AG04450 (cell line): ENCODE measurements at regions not wholly inside any gene's neighbourhood (a gene's known extent, or its start where the extent isn't known, plus 50 kb on each side); places are given as distances from the start of the nearest gene placed in this dataset.

Experiments used
- CTCF ChIA-PET: fragments of 300-600, 350-600 bp; formaldehyde crosslinking; extraction: SDS; loops from one replicate; lab custom pipeline; 2022; ENCODE audit warnings: antibody characterized with exemption, inconsistent platforms; lab: Charles Lee
- POLR2A ChIA-PET: fragments of 350-600 bp; formaldehyde crosslinking; extraction: SDS; loops from one replicate; lab custom pipeline; 2021; ENCODE audit warnings: antibody characterized with exemption, inconsistent platforms; lab: Yijun Ruan, JAX
- DNase-seq: peaks from one replicate; pipeline ENCODE4 v3.0.0-alpha.2; 2011; ENCODE audit warnings: low read depth, low spot score
- H3K27ac ChIP-seq: one replicate; pipeline ENCODE4 v1.5.1; 2012; ENCODE audit warnings: low read depth, low read length, control low read depth
- H3K27me3 ChIP-seq: one replicate; pipeline ENCODE4 v1.6.0; 2012; ENCODE audit warnings: low read length; ENCODE audit not compliant: control insufficient read depth, insufficient read depth
- H3K4me3 ChIP-seq: 2 replicates; pipeline ENCODE4 v1.5.1; 2011; ENCODE audit warnings: mild to moderate bottlenecking, low read depth, low read length, control low read depth
- H3K9me3 ChIP-seq: 2 replicates; pipeline ENCODE4 v1.5.1; 2012; ENCODE audit warnings: low read length; ENCODE audit not compliant: control insufficient read depth, insufficient read depth
- TF ChIP-seq, protein P1 (sequence below): IDR thresholded peaks from 2 replicates; pipeline ENCODE4 v1.5.1; 2011; ENCODE audit warnings: low read depth, low read length, control low read depth, inconsistent platforms

GRCh38 chr20:21564127-21564773, 50.4 kb upstream of the NKX2-2 start:
- H3K27ac ChIP-seq, result no peak overlapping the region
- CTCF ChIA-PET, result no interaction called here
- H3K27me3 ChIP-seq, result no peaks in the 10 kb centered on the region
- no peaks in the 10 kb centered on the region for H3K9me3 ChIP-seq
- no peak overlapping the region for H3K4me3 ChIP-seq
- POLR2A ChIA-PET, result no interaction called here
- TF ChIP-seq, protein P1, sequence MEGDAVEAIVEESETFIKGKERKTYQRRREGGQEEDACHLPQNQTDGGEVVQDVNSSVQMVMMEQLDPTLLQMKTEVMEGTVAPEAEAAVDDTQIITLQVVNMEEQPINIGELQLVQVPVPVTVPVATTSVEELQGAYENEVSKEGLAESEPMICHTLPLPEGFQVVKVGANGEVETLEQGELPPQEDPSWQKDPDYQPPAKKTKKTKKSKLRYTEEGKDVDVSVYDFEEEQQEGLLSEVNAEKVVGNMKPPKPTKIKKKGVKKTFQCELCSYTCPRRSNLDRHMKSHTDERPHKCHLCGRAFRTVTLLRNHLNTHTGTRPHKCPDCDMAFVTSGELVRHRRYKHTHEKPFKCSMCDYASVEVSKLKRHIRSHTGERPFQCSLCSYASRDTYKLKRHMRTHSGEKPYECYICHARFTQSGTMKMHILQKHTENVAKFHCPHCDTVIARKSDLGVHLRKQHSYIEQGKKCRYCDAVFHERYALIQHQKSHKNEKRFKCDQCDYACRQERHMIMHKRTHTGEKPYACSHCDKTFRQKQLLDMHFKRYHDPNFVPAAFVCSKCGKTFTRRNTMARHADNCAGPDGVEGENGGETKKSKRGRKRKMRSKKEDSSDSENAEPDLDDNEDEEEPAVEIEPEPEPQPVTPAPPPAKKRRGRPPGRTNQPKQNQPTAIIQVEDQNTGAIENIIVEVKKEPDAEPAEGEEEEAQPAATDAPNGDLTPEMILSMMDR, result no peak
- DNase-seq, result no peak
